ENCODE measurements at regions not wholly inside any gene's neighbourhood (a gene's known extent, or its start where the extent isn't known, plus 50 kb on each side); places are given as distances from the start of the nearest gene placed in this dataset.

- TF ChIP-seq CTCF (IDR thresholded peaks at IDR 0.05) (no peak), POLR2A (IDR thresholded peaks at IDR 0.05) (no peak), POLR2AphosphoS5 (IDR thresholded peaks at IDR 0.05) (no peak)
- no peak for DNase-seq (ENCODE audit: low spot score)
- H3K9me3 ChIP-seq: no peaks in the 10 kb centered on the region
- no peaks in the 10 kb centered on the region for H3K4me1 ChIP-seq (replicated peaks)
- no peaks in the 10 kb centered on the region for H3K27me3 ChIP-seq (replicated peaks; ENCODE audit: insufficient read depth)
- intact Hi-C loops (cut with DNase I): no loop called here
- no peak overlapping the region for H3K27ac ChIP-seq
- no peaks in the 10 kb centered on the region for H3K36me3 ChIP-seq
- H3K4me3 ChIP-seq: no peak overlapping the region
These were observed 66.4 kb upstream of the GDF10 start for GRCh38 chr10:47233631-47234030.

- H3K27me3 ChIP-seq (replicated peaks; ENCODE audit: insufficient read depth): no peaks in the 10 kb centered on the region
- H3K4me1 ChIP-seq (replicated peaks): no peaks in the 10 kb centered on the region
- no peak overlapping the region for H3K4me3 ChIP-seq
- TF ChIP-seq CTCF (IDR thresholded peaks at IDR 0.05) (no peak), POLR2A (IDR thresholded peaks at IDR 0.05) (no peak), POLR2AphosphoS5 (IDR thresholded peaks at IDR 0.05) (no peak)
- no peak for DNase-seq (ENCODE audit: low spot score)
- H3K9me3 ChIP-seq: no peaks in the 10 kb centered on the region
- no peak overlapping the region for H3K27ac ChIP-seq
- WGBS: 29% methylated on average over 1 of the region's 1 CpG
- intact Hi-C loops (cut with DNase I): no loop called here
- no peaks in the 10 kb centered on the region for H3K36me3 ChIP-seq
These were observed 64.5 kb upstream of the GDF10 start for GRCh38 chr10:47235484-47235883.

- Histone ChIP-seq H3K4me3 (no peak overlapping the region), H3K9me3 (no peaks in the 10 kb centered on the region), H3K27me3 (replicated peaks; ENCODE audit: insufficient read depth) (no peaks in the 10 kb centered on the region), H3K27ac (no peak overlapping the region), H3K36me3 (no peaks in the 10 kb centered on the region), H3K4me1 (replicated peaks) (no peaks in the 10 kb centered on the region)
- intact Hi-C loops (cut with DNase I): no loop called here
- 90% methylated on average over 10 of the region's 10 CpGs for WGBS
- no peak for DNase-seq (ENCODE audit: low spot score)
- TF ChIP-seq CTCF (IDR thresholded peaks at IDR 0.05): no peak
- TF ChIP-seq POLR2A (IDR thresholded peaks at IDR 0.05): no peak
- TF ChIP-seq POLR2AphosphoS5 (IDR thresholded peaks at IDR 0.05): no peak
These were observed 62.4 kb upstream of the GDF10 start for GRCh38 chr10:47237316-47238260.

- Histone ChIP-seq H3K36me3 (no peaks in the 10 kb centered on the region), H3K27me3 (replicated peaks; ENCODE audit: insufficient read depth) (no peaks in the 10 kb centered on the region), H3K4me1 (replicated peaks) (no peaks in the 10 kb centered on the region), H3K27ac (no peak overlapping the region), H3K4me3 (no peak overlapping the region), H3K9me3 (no peaks in the 10 kb centered on the region)
- intact Hi-C loops (cut with DNase I): no loop called here
- no peak for DNase-seq (ENCODE audit: low spot score)
- 87% methylated on average over 7 of the region's 7 CpGs for WGBS
- TF ChIP-seq POLR2A (IDR thresholded peaks at IDR 0.05) (no peak), POLR2AphosphoS5 (IDR thresholded peaks at IDR 0.05) (no peak), CTCF (IDR thresholded peaks at IDR 0.05) (no peak)
These were observed 61.5 kb upstream of the GDF10 start for GRCh38 chr10:47238331-47239095.

Measured in prostate gland (tissue), 2 donors.